ENCODE measurements at regions not wholly inside any gene's neighbourhood (a gene's known extent, or its start where the extent isn't known, plus 50 kb on each side); places are given as distances from the start of the nearest gene placed in this dataset.

DNA sequence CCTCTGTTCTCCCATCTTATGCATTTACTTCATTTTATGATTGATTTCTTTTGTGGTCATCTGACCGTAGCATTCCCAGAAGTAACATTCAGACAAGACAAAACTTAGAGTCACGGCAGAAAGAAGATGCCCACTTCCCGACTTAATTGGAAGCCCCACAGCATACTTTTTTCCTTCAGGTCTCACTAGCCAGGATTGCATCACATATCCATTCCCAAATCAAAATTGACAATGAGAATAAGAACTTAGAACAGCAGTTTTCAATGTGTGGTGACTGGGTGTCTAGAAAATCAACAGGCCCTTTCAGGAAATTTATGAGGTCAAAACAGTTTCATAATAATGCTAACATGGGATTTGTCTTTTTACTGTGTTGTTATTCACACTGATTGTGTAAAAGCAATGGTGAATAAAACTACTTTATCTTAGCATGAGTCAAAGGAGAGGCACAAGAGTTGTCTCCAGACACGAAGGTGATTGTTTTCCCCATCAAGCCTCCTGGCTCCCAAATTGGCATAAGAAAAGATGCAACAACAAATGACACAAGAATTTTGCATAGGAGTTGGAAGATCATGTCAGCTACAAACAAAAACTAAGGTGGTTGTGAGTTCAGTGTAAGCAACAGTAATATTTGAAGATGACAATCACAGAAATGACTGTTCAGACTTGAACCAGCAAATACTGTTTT, 493.9 kb downstream of the HTR7 start:
- TF ChIP-seq EZH2phosphoT487 (IDR thresholded peaks at IDR 0.05; ENCODE audit: borderline replicate concordance, low read length), result no peak
- TF ChIP-seq, protein P1, sequence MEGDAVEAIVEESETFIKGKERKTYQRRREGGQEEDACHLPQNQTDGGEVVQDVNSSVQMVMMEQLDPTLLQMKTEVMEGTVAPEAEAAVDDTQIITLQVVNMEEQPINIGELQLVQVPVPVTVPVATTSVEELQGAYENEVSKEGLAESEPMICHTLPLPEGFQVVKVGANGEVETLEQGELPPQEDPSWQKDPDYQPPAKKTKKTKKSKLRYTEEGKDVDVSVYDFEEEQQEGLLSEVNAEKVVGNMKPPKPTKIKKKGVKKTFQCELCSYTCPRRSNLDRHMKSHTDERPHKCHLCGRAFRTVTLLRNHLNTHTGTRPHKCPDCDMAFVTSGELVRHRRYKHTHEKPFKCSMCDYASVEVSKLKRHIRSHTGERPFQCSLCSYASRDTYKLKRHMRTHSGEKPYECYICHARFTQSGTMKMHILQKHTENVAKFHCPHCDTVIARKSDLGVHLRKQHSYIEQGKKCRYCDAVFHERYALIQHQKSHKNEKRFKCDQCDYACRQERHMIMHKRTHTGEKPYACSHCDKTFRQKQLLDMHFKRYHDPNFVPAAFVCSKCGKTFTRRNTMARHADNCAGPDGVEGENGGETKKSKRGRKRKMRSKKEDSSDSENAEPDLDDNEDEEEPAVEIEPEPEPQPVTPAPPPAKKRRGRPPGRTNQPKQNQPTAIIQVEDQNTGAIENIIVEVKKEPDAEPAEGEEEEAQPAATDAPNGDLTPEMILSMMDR (conservative IDR thresholded peaks at IDR 0.05; ENCODE audit: low read depth, low read length), result no peak
- TF ChIP-seq EZH2 (IDR thresholded peaks at IDR 0.05; ENCODE audit: low read length, unreplicated experiment), result no peak
